Ectodermal cell (in vitro differentiated cells): ENCODE measurements at regions not wholly inside any gene's neighbourhood (a gene's known extent, or its start where the extent isn't known, plus 50 kb on each side); places are given as distances from the start of the nearest gene placed in this dataset.

Experiments used
- H3K27ac ChIP-seq: 2 replicates; pipeline ENCODE4 v1.7.0; 2013; ENCODE audit warnings: mild to moderate bottlenecking, low read depth, low read length; ENCODE audit not compliant: insufficient read depth, poor library complexity, severe bottlenecking
- H3K27me3 ChIP-seq: 2 replicates; pipeline ENCODE4 v1.7.0; 2013; ENCODE audit warnings: mild to moderate bottlenecking, low read length; ENCODE audit not compliant: insufficient read depth, control insufficient read depth, poor library complexity, severe bottlenecking
- H3K36me3 ChIP-seq: one replicate; pipeline ENCODE4 v1.7.0; 2013; ENCODE audit warnings: low read length; ENCODE audit not compliant: control insufficient read depth, insufficient read depth
- H3K4me1 ChIP-seq: one replicate; pipeline ENCODE4 v1.7.0; 2013; ENCODE audit warnings: low read length; ENCODE audit not compliant: control insufficient read depth, insufficient read depth
- H3K4me3 ChIP-seq: 2 replicates; pipeline ENCODE4 v1.7.0; 2013; ENCODE audit warnings: low read depth, low read length, control low read depth; ENCODE audit not compliant: insufficient read depth
- H3K9me3 ChIP-seq: 2 replicates; pipeline ENCODE4 v1.7.0; 2013; ENCODE audit warnings: mild to moderate bottlenecking, low read length, moderate library complexity; ENCODE audit not compliant: control insufficient read depth
- WGBS, 2 experiments: methylation state at CpG; one replicate each; pipeline ENCODE4 v1.1.7; 2013; ENCODE audit warnings: missing lambda C conversion rate in 2 of 2; 5-methylcytosine and 5-hydroxymethylcytosine counted together

- WGBS, 2 experiments, result 87 to 90% methylated on average over 15 of the region's 15 CpGs
- Histone ChIP-seq H3K4me3 (no peak overlapping the region), H3K36me3 (no peaks in the 10 kb centered on the region), H3K4me1 (no peaks in the 10 kb centered on the region), H3K27ac (no peak overlapping the region), H3K27me3 (no peaks in the 10 kb centered on the region), H3K9me3 (no peaks in the 10 kb centered on the region)
These were observed 150.7 kb upstream of the SYNDIG1 start for GRCh38 chr20:24318569-24319352.

- H3K9me3 ChIP-seq, result no peaks in the 10 kb centered on the region
- H3K27me3 ChIP-seq, result no peaks in the 10 kb centered on the region
- H3K4me1 ChIP-seq, result no peaks in the 10 kb centered on the region
- WGBS, 2 experiments, result 92 to 93% methylated on average over 5 of the region's 5 CpGs
- H3K36me3 ChIP-seq, result no peaks in the 10 kb centered on the region
- H3K4me3 ChIP-seq, result no peak overlapping the region
- no peak overlapping the region for H3K27ac ChIP-seq
These were observed 152.2 kb upstream of the SYNDIG1 start for GRCh38 chr20:24317224-24317623.

- 82 to 91% methylated on average over 2 of the region's 2 CpGs for WGBS, 2 experiments
- no peaks in the 10 kb centered on the region for H3K9me3 ChIP-seq
- H3K27ac ChIP-seq, result no peak overlapping the region
- H3K36me3 ChIP-seq, result no peaks in the 10 kb centered on the region
- no peak overlapping the region for H3K4me3 ChIP-seq
- no peaks in the 10 kb centered on the region for H3K4me1 ChIP-seq
- H3K27me3 ChIP-seq, result no peaks in the 10 kb centered on the region
These were observed 152.7 kb upstream of the SYNDIG1 start for GRCh38 chr20:24316731-24317130.

GRCh38 chr20:24314053-24314452 lies 155.4 kb upstream of the SYNDIG1 start:
- Histone ChIP-seq H3K27ac (no peak overlapping the region), H3K4me3 (no peak overlapping the region), H3K27me3 (no peaks in the 10 kb centered on the region), H3K36me3 (no peaks in the 10 kb centered on the region), H3K4me1 (no peaks in the 10 kb centered on the region), H3K9me3 (no peaks in the 10 kb centered on the region)
- WGBS, 2 experiments, result 92% methylated on average over 4 of the region's 4 CpGs

GRCh38 chr20:24309596-24309995 lies 159.8 kb upstream of the SYNDIG1 start:
- Histone ChIP-seq H3K4me1 (no peaks in the 10 kb centered on the region), H3K36me3 (no peaks in the 10 kb centered on the region), H3K4me3 (no peak overlapping the region), H3K27me3 (no peaks in the 10 kb centered on the region), H3K27ac (no peak overlapping the region), H3K9me3 (no peaks in the 10 kb centered on the region)
- WGBS, 2 experiments, result 88 to 89% methylated on average over 2 of the region's 2 CpGs

- H3K36me3 ChIP-seq, result no peaks in the 10 kb centered on the region
- WGBS, 2 experiments, result 89 to 94% methylated on average over 6 of the region's 6 CpGs
- H3K27ac ChIP-seq, result no peak overlapping the region
- no peaks in the 10 kb centered on the region for H3K9me3 ChIP-seq
- H3K27me3 ChIP-seq, result no peaks in the 10 kb centered on the region
- H3K4me1 ChIP-seq, result no peaks in the 10 kb centered on the region
- no peak overlapping the region for H3K4me3 ChIP-seq
These were observed 164.1 kb upstream of the SYNDIG1 start for GRCh38 chr20:24305371-24305770.

GRCh38 chr20:24304291-24304690 lies 165.1 kb upstream of the SYNDIG1 start:
- Histone ChIP-seq H3K4me1 (no peaks in the 10 kb centered on the region), H3K9me3 (no peaks in the 10 kb centered on the region), H3K4me3 (no peak overlapping the region), H3K27me3 (no peaks in the 10 kb centered on the region), H3K27ac (no peak overlapping the region), H3K36me3 (no peaks in the 10 kb centered on the region)
- WGBS, 2 experiments, result 67 to 81% methylated on average over 2 of the region's 2 CpGs

- Histone ChIP-seq H3K27ac (no peak overlapping the region), H3K4me3 (no peak overlapping the region), H3K9me3 (no peaks in the 10 kb centered on the region), H3K36me3 (no peaks in the 10 kb centered on the region), H3K27me3 (no peaks in the 10 kb centered on the region), H3K4me1 (no peaks in the 10 kb centered on the region)
- 92% methylated on average over 14 of the region's 14 CpGs for WGBS, 2 experiments
These were observed 165.8 kb upstream of the SYNDIG1 start for GRCh38 chr20:24303393-24304170.

GRCh38 chr20:24297993-24298392 lies 171.4 kb upstream of the SYNDIG1 start:
- no peaks in the 10 kb centered on the region for H3K36me3 ChIP-seq
- H3K27ac ChIP-seq, result no peak overlapping the region
- H3K4me1 ChIP-seq, result no peaks in the 10 kb centered on the region
- H3K27me3 ChIP-seq, result no peaks in the 10 kb centered on the region
- H3K9me3 ChIP-seq, result no peaks in the 10 kb centered on the region
- H3K4me3 ChIP-seq, result no peak overlapping the region
- WGBS, 2 experiments, result 51 to 71% methylated on average over 3 of the region's 3 CpGs

GRCh38 chr20:24296477-24297261 lies 172.8 kb upstream of the SYNDIG1 start:
- Histone ChIP-seq H3K4me1 (no peaks in the 10 kb centered on the region), H3K27me3 (no peaks in the 10 kb centered on the region), H3K4me3 (no peak overlapping the region), H3K36me3 (no peaks in the 10 kb centered on the region), H3K9me3 (no peaks in the 10 kb centered on the region), H3K27ac (no peak overlapping the region)
- 90 to 92% methylated on average over 6 of the region's 6 CpGs for WGBS, 2 experiments
